IMR-90 (cell line): ENCODE measurements at regions not wholly inside any gene's neighbourhood (a gene's known extent, or its start where the extent isn't known, plus 50 kb on each side); places are given as distances from the start of the nearest gene placed in this dataset.

ENCODE experiments used
- ATAC-seq: fragments of 200-7000 bp; cut with Tn5 transposase; 2 replicates; pipeline ENCODE4 v1.9.1; 2020; ENCODE audit warnings: low read depth, mild to moderate bottlenecking, moderate library complexity
- BruUV-seq: library from RNA; stranded (reverse); fragments of 400-500 nt; replicated peaks from 2 replicates; lab custom pipeline; 2021; lab: Mats Ljungman, UMichigan
- CTCF ChIA-PET: fragments of 300-600 bp; formaldehyde crosslinking; extraction: SDS; loops from one replicate; lab custom pipeline; 2021; ENCODE audit warnings: antibody characterized with exemption; lab: Yijun Ruan, JAX
- POLR2A ChIA-PET: fragments of 300-600 bp; sonication (Branson Sonifier 250); formaldehyde crosslinking; loops from one replicate; lab custom pipeline; 2022; ENCODE audit warnings: antibody characterized with exemption; ENCODE audit not compliant: unreplicated experiment; lab: Charles Lee
- DNase-seq: peaks from one replicate; pipeline ENCODE4 v3.0.0; 2013
- H2AFZ ChIP-seq: replicated peaks from 2 replicates; pipeline ENCODE3; 2013; ENCODE audit warnings: low read length, mild to moderate bottlenecking; ENCODE audit not compliant: poor library complexity
- H2AK5ac ChIP-seq: 2 replicates; pipeline ENCODE4 v1.6.1; 2013; ENCODE audit warnings: low read depth, low read length, inconsistent platforms
- H2AK9ac ChIP-seq: replicated peaks from 2 replicates; pipeline ENCODE3; 2013; ENCODE audit warnings: mild to moderate bottlenecking, low read depth, low read length, moderate library complexity; ENCODE audit not compliant: poor library complexity
- H2BK120ac ChIP-seq: 2 replicates; pipeline ENCODE4 v1.6.1; 2013; ENCODE audit warnings: low read depth, low read length, inconsistent platforms
- H2BK15ac ChIP-seq: 3 replicates; pipeline ENCODE4 v1.6.1; 2013; ENCODE audit warnings: low read depth, low read length, inconsistent platforms
- H2BK20ac ChIP-seq: 2 replicates; pipeline ENCODE4 v1.6.1; 2013; ENCODE audit warnings: low read depth, mild to moderate bottlenecking, inconsistent platforms, low read length, moderate library complexity
- H2BK5ac ChIP-seq: 2 replicates; pipeline ENCODE4 v1.6.1; 2013; ENCODE audit warnings: mild to moderate bottlenecking, low read depth, low read length, inconsistent platforms; ENCODE audit not compliant: poor library complexity, severe bottlenecking
- H3K14ac ChIP-seq: replicated peaks from 2 replicates; pipeline ENCODE4 v1.6.1; 2013; ENCODE audit warnings: low read depth, low read length, inconsistent platforms
- H3K18ac ChIP-seq: 2 replicates; pipeline ENCODE4 v1.6.1; 2013; ENCODE audit warnings: low read depth, low read length, control low read depth
- H3K23ac ChIP-seq: 2 replicates; pipeline ENCODE4 v1.6.1; 2013; ENCODE audit warnings: low read depth, low read length, inconsistent platforms
- H3K27ac ChIP-seq: 2 replicates; pipeline ENCODE4 v1.5.1; 2013; ENCODE audit warnings: mild to moderate bottlenecking, control low read depth, low read length; ENCODE audit not compliant: insufficient read depth
- H3K27me3 ChIP-seq: 2 replicates; pipeline ENCODE4 v1.6.1; 2013; ENCODE audit warnings: low read length; ENCODE audit not compliant: control insufficient read depth, insufficient read depth
- H3K36me3 ChIP-seq: 2 replicates; pipeline ENCODE4 v1.6.1; 2013; ENCODE audit warnings: low read length, mixed read lengths; ENCODE audit not compliant: control insufficient read depth, insufficient read depth
- H3K4ac ChIP-seq: 2 replicates; pipeline ENCODE4 v1.6.1; 2013; ENCODE audit warnings: low read depth, low read length, inconsistent platforms
- H3K4me1 ChIP-seq: 2 replicates; pipeline ENCODE4 v1.6.1; 2013; ENCODE audit warnings: low read length, mixed read lengths; ENCODE audit not compliant: control insufficient read depth, insufficient read depth
- H3K4me2 ChIP-seq: 2 replicates; pipeline ENCODE4 v1.6.1; 2013; ENCODE audit warnings: low read depth, mild to moderate bottlenecking, control low read depth, low read length, moderate library complexity
- H3K4me3 ChIP-seq: 2 replicates; pipeline ENCODE4 v1.5.1; 2013; ENCODE audit warnings: low read depth, mild to moderate bottlenecking, control low read depth, low read length, moderate library complexity; ENCODE audit not compliant: insufficient read depth
- H3K56ac ChIP-seq: 2 replicates; pipeline ENCODE4 v1.6.1; 2013; ENCODE audit warnings: low read length, inconsistent platforms; ENCODE audit not compliant: insufficient read depth; ENCODE audit errors: extremely low read depth
- H3K79me1 ChIP-seq, 2 experiments: 2 replicates each; pipeline ENCODE4 v1.6.1; 2013; ENCODE audit warnings: low read length in 2 of 2, inconsistent platforms in 1 of 2, low read depth in 1 of 2
- H3K9ac ChIP-seq: 2 replicates; pipeline ENCODE4 v1.6.1; 2013; ENCODE audit warnings: low read depth, low read length, control low read depth
- H3K9me1 ChIP-seq: 2 replicates; pipeline ENCODE4 v1.6.1; 2013; ENCODE audit warnings: low read length, inconsistent platforms; ENCODE audit not compliant: insufficient read depth
- H3K9me3 ChIP-seq: 2 replicates; pipeline ENCODE4 v1.6.1; 2013; ENCODE audit warnings: low read length; ENCODE audit not compliant: control insufficient read depth, insufficient read depth
- H4K20me1 ChIP-seq: 2 replicates; pipeline ENCODE4 v1.6.1; 2013; ENCODE audit warnings: low read length, inconsistent platforms; ENCODE audit not compliant: insufficient read depth
- H4K5ac ChIP-seq: 2 replicates; pipeline ENCODE4 v1.6.1; 2013; ENCODE audit warnings: mild to moderate bottlenecking, low read depth, low read length, control low read depth
- H4K8ac ChIP-seq, 2 experiments: 2 replicates each; pipeline ENCODE4 v1.6.1; 2013; ENCODE audit warnings: low read depth in 2 of 2, low read length in 2 of 2, control low read depth in 1 of 2, inconsistent platforms in 1 of 2
- H4K91ac ChIP-seq: 2 replicates; pipeline ENCODE4 v1.6.1; 2013; ENCODE audit warnings: low read depth, low read length, inconsistent platforms; ENCODE audit not compliant: insufficient read depth
- CEBPB ChIP-seq: IDR thresholded peaks from 2 replicates; pipeline ENCODE4 v1.6.1; 2012; ENCODE audit warnings: low read depth, low read length, improper control_type of control experiment
- CHD1 ChIP-seq: IDR thresholded peaks from 2 replicates; pipeline ENCODE4 v1.6.1; 2012; ENCODE audit warnings: low read depth, low read length, improper control_type of control experiment
- CTCF ChIP-seq: conservative IDR thresholded peaks from 2 replicates; pipeline ENCODE4 v1.5.1; 2012; ENCODE audit warnings: mild to moderate bottlenecking, low read depth, low read length, improper control_type of control experiment
- MAZ ChIP-seq: IDR thresholded peaks from 2 replicates; pipeline ENCODE4 v1.6.1; 2012; ENCODE audit warnings: low read depth, mild to moderate bottlenecking, low read length, improper control_type of control experiment, moderate library complexity, borderline replicate concordance
- NFE2L2 ChIP-seq: fragments of 150-350 bp; IDR thresholded peaks from 2 replicates; pipeline ENCODE4 v1.6.1; 2016; ENCODE audit warnings: low read depth, mild to moderate bottlenecking, low read length
- POLR2A ChIP-seq: IDR thresholded peaks from 2 replicates; pipeline ENCODE4 v1.6.1; 2012; ENCODE audit warnings: mild to moderate bottlenecking, low read depth, low read length
- RAD21 ChIP-seq: IDR thresholded peaks from 2 replicates; pipeline ENCODE4 v1.6.1; 2012; ENCODE audit warnings: low read length, improper control_type of control experiment
- RFX5 ChIP-seq: IDR thresholded peaks from 2 replicates; pipeline ENCODE4 v1.8.0; 2012; ENCODE audit warnings: low read depth, mild to moderate bottlenecking, low read length, moderate library complexity
- SMC3 ChIP-seq: fragments of 150-350 bp; IDR thresholded peaks from 2 replicates; pipeline ENCODE4 v1.6.1; 2016; ENCODE audit warnings: low read depth, mild to moderate bottlenecking, antibody characterized with exemption, low read length, moderate library complexity
- WGBS, 2 experiments: methylation state at CpG; one replicate each; pipeline versions ENCODE4 v1.1.5 to v1.1.7; 2013; ENCODE audit warnings: missing lambda C conversion rate in 2 of 2; ENCODE audit not compliant: insufficient read length in 1 of 2; ENCODE audit errors: extremely low coverage in 2 of 2; 5-methylcytosine and 5-hydroxymethylcytosine counted together
- dilution Hi-C: fragments of 300-500 bp; cut with HindIII; formaldehyde crosslinking; loops from one replicate; pipeline ENCODE4 v1.14.3; 2018; ENCODE audit warnings: low sequenced_read_pairs; ENCODE audit not compliant: unreplicated experiment
- in situ Hi-C: fragments of 300-500 bp; cut with MboI; formaldehyde crosslinking; loops from 3 replicates; pipeline ENCODE4 v1.14.3; 2019; ENCODE audit warnings: low sequenced_read_pairs, inconsistent platforms, mixed read lengths
- intact Hi-C: fragments of 100-400 bp; cut with micrococcal nuclease; formaldehyde crosslinking; loops from 2 replicates; pipeline ENCODE4 v1.10.0; 2022

- in situ Hi-C loops: no loop called here
- intact Hi-C loops: no loop called here
- dilution Hi-C loops: no loop called here
Observed at GRCh38 chr2:204432196-204432595, 113.1 kb upstream of the PARD3B start.

More at GRCh38 chr2:204432196-204432595, 113.1 kb upstream of the PARD3B start:
- ChIA-PET CTCF (interaction anchor here (0.8 kb wide), 1 partner anchor 16 kb away, joined by 3 read pairs; no protein-coding TSS in a partner anchor), POLR2A (no interaction called here)
- no peaks in the 10 kb centered on the region for H3K79me1 ChIP-seq
- H2AK9ac ChIP-seq: no peak overlapping the region
- H3K14ac ChIP-seq: no peak overlapping the region
- H3K4me2 ChIP-seq: no peak overlapping the region
- H3K56ac ChIP-seq: no peak overlapping the region
- no peak overlapping the region for H2AFZ ChIP-seq
- H4K5ac ChIP-seq: no peak overlapping the region
- H2AK5ac ChIP-seq: no peak overlapping the region
- no peak overlapping the region for H3K27ac ChIP-seq
- DNase-seq: no peak
- H4K8ac ChIP-seq: no peak overlapping the region
- no peak overlapping the region for H3K4ac ChIP-seq
- no peak overlapping the region for H3K23ac ChIP-seq
- no CpG with 5 or more reads among the region's 6 CpGs for WGBS, 2 experiments
- ATAC-seq: no peak
- H3K9ac ChIP-seq: no peak overlapping the region
- H3K36me3 ChIP-seq: no peaks in the 10 kb centered on the region
- no peak overlapping the region for H4K91ac ChIP-seq
- H3K18ac ChIP-seq: no peak overlapping the region
- no peak overlapping the region for H3K4me3 ChIP-seq
- no peaks in the 10 kb centered on the region for H3K27me3 ChIP-seq
- H3K9me3 ChIP-seq: 0 out of 2 replicates have a peak, but pooled peaks cover 4% of the 10 kb centered on the region
- H2BK20ac ChIP-seq: no peak overlapping the region
- BruUV-seq: no TSS peak
- H2BK5ac ChIP-seq: no peak overlapping the region
- H3K4me1 ChIP-seq: peaks cover 4% of the 10 kb centered on the region; the same call in 1 of the 2 replicates
- no peak overlapping the region for H2BK15ac ChIP-seq
- peaks cover 2% of the 10 kb centered on the region; the same call in 1 of the 2 replicates for H3K9me1 ChIP-seq
- no peaks in the 10 kb centered on the region for H4K20me1 ChIP-seq
- no peak overlapping the region for H2BK120ac ChIP-seq
- no peak for TF ChIP-seq SMC3
- no peak for TF ChIP-seq POLR2A
- no peak for TF ChIP-seq CHD1
- TF ChIP-seq CEBPB: no peak
- TF ChIP-seq NFE2L2: no peak
- no peak for TF ChIP-seq CTCF
- TF ChIP-seq RFX5: no peak
- no peak for TF ChIP-seq MAZ
- TF ChIP-seq RAD21: no peak
